Endothelial cell of umbilical vein (primary cell): ENCODE measurements at regions not wholly inside any gene's neighbourhood (a gene's known extent, or its start where the extent isn't known, plus 50 kb on each side); places are given as distances from the start of the nearest gene placed in this dataset.

Experiments used
- BruUV-seq: library from RNA; stranded (reverse); fragments of 400-500 nt; replicated peaks from 2 replicates; lab custom pipeline; 2021; lab: Mats Ljungman, UMichigan
- CTCF ChIA-PET: fragments of 300-600, 350-600 bp; sonication (Branson Sonifier 250); formaldehyde crosslinking; loops from one replicate; lab custom pipeline; 2021; ENCODE audit warnings: antibody characterized with exemption, inconsistent platforms; lab: Charles Lee
- POLR2A ChIA-PET: fragments of 300-600, 350-600 bp; sonication (Branson Sonifier 250); formaldehyde crosslinking; loops from one replicate; lab custom pipeline; 2021; ENCODE audit warnings: antibody characterized with exemption, inconsistent platforms; lab: Charles Lee
- DNase-seq: peaks from one replicate; pipeline ENCODE4 v3.0.0-alpha.2; 2011; ENCODE audit warnings: low read depth, low spot score
- FAIRE-seq: peaks from 2 replicates; lab custom pipeline; 2011; peaks lifted over from hg19 to GRCh38; lab: Jason Lieb, UNC
- H2AFZ ChIP-seq: 2 replicates; pipeline ENCODE4 v1.6.0; 2012; ENCODE audit warnings: low read depth, low read length, control low read depth, inconsistent platforms
- H3K27ac ChIP-seq: 2 replicates; pipeline ENCODE4 v1.5.1; 2011; ENCODE audit warnings: low read depth, mild to moderate bottlenecking, control low read depth, low read length, moderate library complexity; ENCODE audit not compliant: insufficient read depth
- H3K27me3 ChIP-seq, 2 experiments: 2 replicates each; pipeline versions ENCODE4 v1.6.0 to v1.6.1; 2011; ENCODE audit warnings: low read length in 2 of 2, mixed read lengths in 1 of 2; ENCODE audit not compliant: control insufficient read depth in 2 of 2, insufficient read depth in 2 of 2
- H3K36me3 ChIP-seq, 2 experiments: 2 replicates in 1 of 2; 3 replicates in 1 of 2; pipeline ENCODE4 v1.5.1; 2011; ENCODE audit warnings: low read length in 2 of 2, mild to moderate bottlenecking in 1 of 2, moderate library complexity in 1 of 2; ENCODE audit not compliant: control insufficient read depth in 2 of 2, insufficient read depth in 2 of 2; ENCODE audit errors: extremely low read depth in 1 of 2
- H3K4me1 ChIP-seq: 3 replicates; pipeline ENCODE4 v1.5.1; 2011; ENCODE audit warnings: mild to moderate bottlenecking, low read length; ENCODE audit not compliant: control insufficient read depth, insufficient read depth; ENCODE audit errors: extremely low read depth
- H3K4me2 ChIP-seq: 2 replicates; pipeline ENCODE4 v1.6.1; 2011; ENCODE audit warnings: low read length, control low read depth, mixed read lengths; ENCODE audit not compliant: insufficient read depth
- H3K4me3 ChIP-seq, 3 experiments: fragments of 200-600 bp in 1 of 3; sonication (generic), shearing (Covaris generic) in 1 of 3; replicated peaks in 1 of 3; 2 replicates each; pipeline ENCODE4 v1.5.1; 2011 to 2016; ENCODE audit warnings: control low read depth in 3 of 3, low read length in 3 of 3, mild to moderate bottlenecking in 2 of 3, inconsistent platforms in 1 of 3, low read depth in 1 of 3, moderate library complexity in 1 of 3; ENCODE audit not compliant: insufficient read depth in 1 of 3
- H3K79me2 ChIP-seq: 2 replicates; pipeline ENCODE4 v1.6.0; 2012; ENCODE audit warnings: low read length, inconsistent platforms; ENCODE audit not compliant: control insufficient read depth, insufficient read depth
- H3K9ac ChIP-seq: replicated peaks from 2 replicates; pipeline ENCODE3; 2011; ENCODE audit warnings: low read length, control low read depth; ENCODE audit not compliant: insufficient read depth; ENCODE audit errors: extremely low read depth
- H3K9me1 ChIP-seq: replicated peaks from 3 replicates; pipeline ENCODE4 v1.6.0; 2011; ENCODE audit warnings: mild to moderate bottlenecking, low read length; ENCODE audit not compliant: control insufficient read depth, insufficient read depth; ENCODE audit errors: extremely low read depth
- H3K9me3 ChIP-seq: replicated peaks from 2 replicates; pipeline ENCODE4 v1.5.1; 2012; ENCODE audit warnings: low read length, inconsistent platforms; ENCODE audit not compliant: control insufficient read depth, insufficient read depth
- H4K20me1 ChIP-seq: replicated peaks from 2 replicates; pipeline ENCODE3; 2011; ENCODE audit warnings: mild to moderate bottlenecking, low read length; ENCODE audit not compliant: control insufficient read depth, insufficient read depth; ENCODE audit errors: extremely low read depth
- EZH2 ChIP-seq: IDR thresholded peaks from 2 replicates; pipeline ENCODE4 v1.6.1; 2012; ENCODE audit warnings: borderline replicate concordance, low read depth, mild to moderate bottlenecking, moderate library complexity, low read length, inconsistent platforms; ENCODE audit not compliant: severe bottlenecking
- FOS ChIP-seq: IDR thresholded peaks from 2 replicates; pipeline ENCODE4 v1.6.1; 2011; ENCODE audit warnings: mild to moderate bottlenecking, low read length, moderate library complexity, borderline replicate concordance; ENCODE audit not compliant: insufficient read depth
- GATA2 ChIP-seq: IDR thresholded peaks from 2 replicates; pipeline ENCODE4 v1.7.0; 2011; ENCODE audit warnings: low read depth, mild to moderate bottlenecking, moderate library complexity, mixed read lengths, low read length; ENCODE audit not compliant: insufficient read length, insufficient read depth
- JUN ChIP-seq: IDR thresholded peaks from 2 replicates; pipeline ENCODE4 v1.6.1; 2011; ENCODE audit warnings: borderline replicate concordance, low read depth; ENCODE audit not compliant: insufficient read length, insufficient read depth
- MYC ChIP-seq: IDR thresholded peaks from one replicate; pipeline ENCODE4 v1.6.1; 2011; ENCODE audit warnings: mild to moderate bottlenecking, low read depth, low read length
- POLR2A ChIP-seq: IDR thresholded peaks from 2 replicates; pipeline ENCODE4 v1.6.1; 2012; ENCODE audit warnings: low read depth, mild to moderate bottlenecking, control low read depth, low read length
- POLR2AphosphoS5 ChIP-seq: IDR thresholded peaks from 2 replicates; pipeline ENCODE4 v1.6.1; 2012; ENCODE audit warnings: low read depth, mild to moderate bottlenecking, control low read depth, low read length, moderate library complexity; ENCODE audit not compliant: insufficient read depth
- dilution Hi-C: fragments of 300-500 bp; cut with MboI; formaldehyde crosslinking; loops from one replicate; pipeline ENCODE4 v1.15.0; 2019; ENCODE audit warnings: low sequenced_read_pairs; ENCODE audit not compliant: extremely low pct_ligation_motif_present
- intact Hi-C: fragments of 100-400 bp; cut with micrococcal nuclease; formaldehyde crosslinking; loops from one replicate; pipeline ENCODE4 v1.10.0; 2022
- TF ChIP-seq, protein P1 (sequence below): IDR thresholded peaks from 2 replicates; pipeline ENCODE4 v1.6.1; 2011; ENCODE audit not compliant: insufficient read depth, insufficient read length
- TF ChIP-seq, protein P2 (sequence below), 2 donors: IDR thresholded peaks; 1 replicate in 1 of 2; 2 replicates in 1 of 2; pipeline ENCODE4 v1.5.1; 2011; ENCODE audit warnings: low read length in 2 of 2, mild to moderate bottlenecking in 2 of 2, moderate library complexity in 2 of 2, control low read depth in 1 of 2, inconsistent platforms in 1 of 2, low read depth in 1 of 2; ENCODE audit not compliant: insufficient read depth in 1 of 2; ENCODE audit errors: extremely low read depth in 1 of 2

DNA sequence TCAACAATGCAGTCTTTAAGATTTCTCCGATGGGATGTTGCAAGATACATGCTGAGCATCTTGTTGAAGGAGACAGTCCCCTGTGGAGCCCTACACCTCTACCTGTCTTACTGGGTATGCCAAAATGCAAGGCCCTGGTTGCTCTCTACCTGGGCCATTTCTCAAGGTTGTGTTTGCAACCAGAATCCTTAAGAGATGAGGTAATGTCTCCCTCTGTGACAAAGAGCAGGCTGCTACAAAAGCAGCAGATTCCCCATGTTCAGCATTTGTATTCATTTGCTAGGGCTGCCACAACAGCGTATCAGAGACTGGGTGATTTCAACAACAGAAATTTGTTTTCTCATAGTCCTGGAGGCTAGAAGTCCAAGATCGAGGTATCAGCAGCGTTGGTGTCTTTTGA lies 138.4 kb upstream of the RPS23 start:
- peaks cover 7% of the 10 kb centered on the region for H3K4me1 ChIP-seq
- dilution Hi-C loops (no loop called here), intact Hi-C loops (no loop called here)
- H3K4me3 ChIP-seq = no peak overlapping the region
- no peaks in the 10 kb centered on the region for H4K20me1 ChIP-seq
- FAIRE-seq (no peak), DNase-seq (no peak)
- CTCF ChIA-PET = interaction anchor here (0.7 kb wide), 1 partner anchor 1191 kb away, joined by 3 read pairs; no protein-coding TSS in a partner anchor
- H3K9ac ChIP-seq = no peak overlapping the region
- H3K9me1 ChIP-seq = no peaks in the 10 kb centered on the region
- H3K27me3 ChIP-seq = no peaks in the 10 kb centered on the region
- no peaks in the 10 kb centered on the region for H3K79me2 ChIP-seq
- no peaks in the 10 kb centered on the region for H3K36me3 ChIP-seq
- TF ChIP-seq POLR2A = no peak
- TF ChIP-seq EZH2 = no peak
- H3K9me3 ChIP-seq = no peaks in the 10 kb centered on the region
- no peak overlapping the region for H3K27ac ChIP-seq
- no peak overlapping the region for H2AFZ ChIP-seq
- POLR2A ChIA-PET = no interaction called here
- H3K4me2 ChIP-seq = no peak overlapping the region
- BruUV-seq = no TSS peak

GRCh38 chr5:82414041-82414388 lies 135.9 kb upstream of the RPS23 start:
- CTCF ChIA-PET = interaction anchor here (0.6 kb wide), 1 partner anchor 13 kb away, joined by 3 read pairs; no protein-coding TSS in a partner anchor

More at GRCh38 chr5:82414041-82414388, 135.9 kb upstream of the RPS23 start:
- no peaks in the 10 kb centered on the region for H3K9me3 ChIP-seq
- TF ChIP-seq, protein P1, sequence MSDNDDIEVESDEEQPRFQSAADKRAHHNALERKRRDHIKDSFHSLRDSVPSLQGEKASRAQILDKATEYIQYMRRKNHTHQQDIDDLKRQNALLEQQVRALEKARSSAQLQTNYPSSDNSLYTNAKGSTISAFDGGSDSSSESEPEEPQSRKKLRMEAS = no peak
- TF ChIP-seq GATA2 = no peak
- no peak for TF ChIP-seq MYC
- no peak for TF ChIP-seq FOS
- TF ChIP-seq, protein P2, sequence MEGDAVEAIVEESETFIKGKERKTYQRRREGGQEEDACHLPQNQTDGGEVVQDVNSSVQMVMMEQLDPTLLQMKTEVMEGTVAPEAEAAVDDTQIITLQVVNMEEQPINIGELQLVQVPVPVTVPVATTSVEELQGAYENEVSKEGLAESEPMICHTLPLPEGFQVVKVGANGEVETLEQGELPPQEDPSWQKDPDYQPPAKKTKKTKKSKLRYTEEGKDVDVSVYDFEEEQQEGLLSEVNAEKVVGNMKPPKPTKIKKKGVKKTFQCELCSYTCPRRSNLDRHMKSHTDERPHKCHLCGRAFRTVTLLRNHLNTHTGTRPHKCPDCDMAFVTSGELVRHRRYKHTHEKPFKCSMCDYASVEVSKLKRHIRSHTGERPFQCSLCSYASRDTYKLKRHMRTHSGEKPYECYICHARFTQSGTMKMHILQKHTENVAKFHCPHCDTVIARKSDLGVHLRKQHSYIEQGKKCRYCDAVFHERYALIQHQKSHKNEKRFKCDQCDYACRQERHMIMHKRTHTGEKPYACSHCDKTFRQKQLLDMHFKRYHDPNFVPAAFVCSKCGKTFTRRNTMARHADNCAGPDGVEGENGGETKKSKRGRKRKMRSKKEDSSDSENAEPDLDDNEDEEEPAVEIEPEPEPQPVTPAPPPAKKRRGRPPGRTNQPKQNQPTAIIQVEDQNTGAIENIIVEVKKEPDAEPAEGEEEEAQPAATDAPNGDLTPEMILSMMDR (IDR thresholded peaks at IDR 0.05; ENCODE audit: extremely low read depth in 1 of 2, insufficient read depth in 1 of 2, low read depth in 1 of 2, low read length in 2 of 2) = no peak
- TF ChIP-seq JUN = no peak
- TF ChIP-seq EZH2 = no peak
- no peak for TF ChIP-seq POLR2A
- TF ChIP-seq POLR2AphosphoS5 = no peak
- DNase-seq = no peak
- H3K79me2 ChIP-seq = no peaks in the 10 kb centered on the region
- H3K4me2 ChIP-seq = no peak overlapping the region
- no peaks in the 10 kb centered on the region for H3K36me3 ChIP-seq
- no peaks in the 10 kb centered on the region for H3K4me1 ChIP-seq
- no peaks in the 10 kb centered on the region for H3K9me1 ChIP-seq
- no peak for FAIRE-seq
- no peak overlapping the region for H2AFZ ChIP-seq
- intact Hi-C loops (no loop called here), dilution Hi-C loops (no loop called here)
- no peaks in the 10 kb centered on the region for H3K27me3 ChIP-seq
- H3K9ac ChIP-seq = no peak overlapping the region
- H3K27ac ChIP-seq = no peak overlapping the region
- no peaks in the 10 kb centered on the region for H4K20me1 ChIP-seq
- BruUV-seq = no TSS peak
- POLR2A ChIA-PET = no interaction called here
- H3K4me3 ChIP-seq = no peak overlapping the region
